ENCODE measurements at regions not wholly inside any gene's neighbourhood (a gene's known extent, or its start where the extent isn't known, plus 50 kb on each side); places are given as distances from the start of the nearest gene placed in this dataset.

DNA sequence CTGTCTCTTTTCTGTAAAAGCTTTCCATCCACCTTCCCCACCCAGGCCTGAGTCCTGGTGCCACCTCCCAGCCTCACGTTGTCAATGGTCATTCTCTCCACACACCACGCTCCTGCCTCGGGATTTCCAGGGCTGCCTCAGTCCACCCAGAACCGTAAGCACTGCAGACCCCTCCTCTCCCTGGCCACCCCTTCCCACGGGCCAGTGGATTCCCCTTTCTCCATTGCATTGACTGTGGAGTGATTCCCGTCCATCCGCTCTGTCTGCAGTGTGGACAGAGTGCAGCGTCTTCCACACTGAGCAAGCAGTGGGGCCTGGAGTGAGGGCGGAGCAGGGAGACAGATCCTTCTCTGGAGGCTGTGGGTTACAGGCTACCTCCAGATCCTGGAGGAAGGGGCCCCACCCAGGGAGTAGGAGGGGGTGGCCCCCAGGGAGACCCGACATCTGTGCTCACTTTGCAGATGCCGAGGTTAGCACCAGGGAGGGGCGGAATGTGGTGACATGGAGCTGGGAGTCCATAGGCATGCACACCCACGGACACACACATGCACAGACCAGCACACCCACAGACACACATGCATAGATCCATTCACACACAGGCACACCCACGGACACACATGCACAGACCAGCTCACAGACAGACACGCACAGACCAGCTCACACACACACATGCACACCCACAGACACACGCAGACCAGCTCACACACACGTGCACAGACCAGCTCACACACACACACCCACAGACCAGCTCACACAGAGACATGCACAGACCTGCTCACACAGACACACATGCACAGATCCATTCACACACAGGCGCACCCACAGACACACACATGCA lies 109.6 kb upstream of the B3GAT1 start:
- ChIA-PET POLR2A (no interaction called here), CTCF (no interaction called here)
- intact Hi-C loops (cut with micrococcal nuclease), result no loop called here
- Mint-ChIP-seq H3K36me3 (ENCODE audit: insufficient read depth, unreplicated experiment) (no peaks in the 10 kb centered on the region), H3K4me3 (ENCODE audit: unreplicated experiment) (no peak overlapping the region), H3K27ac (ENCODE audit: low read depth, unreplicated experiment) (no peak overlapping the region), H3K9me3 (ENCODE audit: unreplicated experiment) (peaks cover 28% of the 10 kb centered on the region), H3K4me1 (ENCODE audit: insufficient read depth, unreplicated experiment) (no peaks in the 10 kb centered on the region), H3K27me3 (ENCODE audit: insufficient read depth, unreplicated experiment) (no peaks in the 10 kb centered on the region)
- BruUV-seq (replicated peaks), result no TSS peak
- no peak for DNase-seq (ENCODE audit: unreplicated experiment)
- TF ChIP-seq CTCF (IDR thresholded peaks at IDR 0.05; ENCODE audit: unreplicated experiment), result no peak

GRCh38 chr11:134521001-134521400 lies 109.0 kb upstream of the B3GAT1 start:
- no peaks in the 10 kb centered on the region for H3K4me1 Mint-ChIP-seq (ENCODE audit: insufficient read depth, unreplicated experiment)
- H3K9me3 Mint-ChIP-seq (ENCODE audit: unreplicated experiment), result peaks cover 25% of the 10 kb centered on the region
- H3K27ac Mint-ChIP-seq (ENCODE audit: low read depth, unreplicated experiment), result no peak overlapping the region
- POLR2A ChIA-PET, result no interaction called here
- H3K36me3 Mint-ChIP-seq (ENCODE audit: insufficient read depth, unreplicated experiment), result no peaks in the 10 kb centered on the region
- CTCF ChIA-PET, result no interaction called here
- BruUV-seq (replicated peaks), result no TSS peak
- no peak for DNase-seq (ENCODE audit: unreplicated experiment)
- no peak for TF ChIP-seq CTCF (IDR thresholded peaks at IDR 0.05; ENCODE audit: unreplicated experiment)
- intact Hi-C loops (cut with micrococcal nuclease), result no loop called here
- no peaks in the 10 kb centered on the region for H3K27me3 Mint-ChIP-seq (ENCODE audit: insufficient read depth, unreplicated experiment)
- H3K4me3 Mint-ChIP-seq (ENCODE audit: unreplicated experiment), result no peak overlapping the region

- no peak overlapping the region for H3K27ac Mint-ChIP-seq (ENCODE audit: low read depth, unreplicated experiment)
- H3K36me3 Mint-ChIP-seq (ENCODE audit: insufficient read depth, unreplicated experiment), result no peaks in the 10 kb centered on the region
- CTCF ChIA-PET, result no interaction called here
- no peaks in the 10 kb centered on the region for H3K27me3 Mint-ChIP-seq (ENCODE audit: insufficient read depth, unreplicated experiment)
- DNase-seq (ENCODE audit: unreplicated experiment), result no peak
- POLR2A ChIA-PET, result no interaction called here
- H3K4me1 Mint-ChIP-seq (ENCODE audit: insufficient read depth, unreplicated experiment), result no peaks in the 10 kb centered on the region
- TF ChIP-seq CTCF (IDR thresholded peaks at IDR 0.05; ENCODE audit: unreplicated experiment), result no peak
- no peak overlapping the region for H3K4me3 Mint-ChIP-seq (ENCODE audit: unreplicated experiment)
- no TSS peak for BruUV-seq (replicated peaks)
- H3K9me3 Mint-ChIP-seq (ENCODE audit: unreplicated experiment), result peaks cover 31% of the 10 kb centered on the region
- intact Hi-C loops (cut with micrococcal nuclease), result no loop called here
Observed at GRCh38 chr11:134519788-134520187, 107.7 kb upstream of the B3GAT1 start.

DNA sequence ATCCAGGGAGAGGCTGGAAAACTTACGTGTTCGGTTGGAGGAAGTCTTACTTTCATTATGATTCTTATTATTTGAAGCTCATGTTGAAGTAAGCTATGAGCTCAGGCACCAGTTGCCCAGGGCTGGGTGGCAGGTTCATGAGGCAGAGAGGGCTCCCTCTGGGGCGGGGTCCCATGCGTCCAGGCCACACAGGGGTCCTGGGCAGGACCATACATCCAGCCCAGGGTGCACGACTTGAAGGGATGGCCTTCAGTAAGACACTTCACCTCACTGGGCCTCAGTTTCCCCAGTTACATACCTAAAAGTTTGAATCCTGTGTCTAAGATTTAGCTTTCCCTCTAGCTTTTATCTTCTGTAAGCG lies 107.3 kb upstream of the B3GAT1 start:
- CTCF ChIA-PET, result no interaction called here
- no peaks in the 10 kb centered on the region for H3K36me3 Mint-ChIP-seq (ENCODE audit: insufficient read depth, unreplicated experiment)
- no peak for TF ChIP-seq CTCF (IDR thresholded peaks at IDR 0.05; ENCODE audit: unreplicated experiment)
- no TSS peak for BruUV-seq (replicated peaks)
- H3K27ac Mint-ChIP-seq (ENCODE audit: low read depth, unreplicated experiment), result no peak overlapping the region
- DNase-seq (ENCODE audit: unreplicated experiment), result no peak
- intact Hi-C loops (cut with micrococcal nuclease), result no loop called here
- H3K9me3 Mint-ChIP-seq (ENCODE audit: unreplicated experiment), result peaks cover 31% of the 10 kb centered on the region
- POLR2A ChIA-PET, result no interaction called here
- no peaks in the 10 kb centered on the region for H3K27me3 Mint-ChIP-seq (ENCODE audit: insufficient read depth, unreplicated experiment)
- H3K4me1 Mint-ChIP-seq (ENCODE audit: insufficient read depth, unreplicated experiment), result no peaks in the 10 kb centered on the region
- H3K4me3 Mint-ChIP-seq (ENCODE audit: unreplicated experiment), result no peak overlapping the region

Measured in MCF 10A (cell line).